DOHH2 (cell line): ENCODE measurements at regions not wholly inside any gene's neighbourhood (a gene's known extent, or its start where the extent isn't known, plus 50 kb on each side); places are given as distances from the start of the nearest gene placed in this dataset.

ENCODE experiments used
- H3F3A ChIP-seq: fragments of 200-600 bp; sonication (generic), shearing (Covaris generic); 2 replicates; pipeline ENCODE4 v1.6.0; 2016; ENCODE audit warnings: antibody characterized with exemption, mild to moderate bottlenecking; ENCODE audit not compliant: control insufficient read depth, insufficient read depth
- H3K27ac ChIP-seq: fragments of 200-600 bp; sonication (generic); 2 replicates; pipeline ENCODE4 v1.5.1; 2014; ENCODE audit warnings: low read depth, mild to moderate bottlenecking, low read length, moderate library complexity
- H3K27me3 ChIP-seq: fragments of 200-600 bp; sonication (generic); 2 replicates; pipeline ENCODE4 v1.6.1; 2014; ENCODE audit warnings: mild to moderate bottlenecking, low read length, mixed read lengths; ENCODE audit not compliant: control insufficient read depth
- H3K36me3 ChIP-seq: fragments of 200-600 bp; sonication (generic); 2 replicates; pipeline ENCODE4 v1.6.1; 2014; ENCODE audit warnings: mild to moderate bottlenecking, low read length, moderate library complexity, mixed read lengths; ENCODE audit not compliant: control insufficient read depth
- H3K4me1 ChIP-seq: fragments of 200-600 bp; sonication (generic); 2 replicates; pipeline ENCODE4 v1.6.1; 2014; ENCODE audit warnings: mild to moderate bottlenecking, low read length, mixed read lengths; ENCODE audit not compliant: control insufficient read depth
- H3K4me2 ChIP-seq: fragments of 200-600 bp; sonication (generic); 2 replicates; pipeline ENCODE4 v1.6.0; 2014; ENCODE audit warnings: mild to moderate bottlenecking, low read length, moderate library complexity
- H3K4me3 ChIP-seq: fragments of 200-600 bp; sonication (generic); 2 replicates; pipeline ENCODE4 v1.5.1; 2014; ENCODE audit warnings: mild to moderate bottlenecking, low read length, mixed read lengths
- H3K79me2 ChIP-seq: fragments of 200-600 bp; sonication (generic); 2 replicates; pipeline ENCODE4 v1.6.1; 2014; ENCODE audit warnings: mild to moderate bottlenecking, low read length, mixed read lengths; ENCODE audit not compliant: control insufficient read depth
- H3K9me2 ChIP-seq: fragments of 200-600 bp; sonication (generic); replicated peaks from 2 replicates; pipeline ENCODE4 v1.6.1; 2014; ENCODE audit warnings: mild to moderate bottlenecking, low read length, mixed read lengths; ENCODE audit not compliant: control insufficient read depth
- H3K9me3 ChIP-seq: fragments of 200-600 bp; sonication (generic); 2 replicates; pipeline ENCODE4 v1.6.1; 2014; ENCODE audit warnings: antibody characterized with exemption, low read length, mixed read lengths; ENCODE audit not compliant: control insufficient read depth, insufficient read depth
- H4K20me1 ChIP-seq: fragments of 200-600 bp; sonication (generic); 2 replicates; pipeline ENCODE4 v1.6.0; 2014; ENCODE audit warnings: low read depth, mild to moderate bottlenecking, antibody characterized with exemption, low read length, moderate library complexity; ENCODE audit not compliant: control insufficient read depth, insufficient read depth
- CTCF ChIP-seq: fragments of 200-600 bp; sonication (generic); IDR thresholded peaks from one replicate; pipeline ENCODE4 v1.5.1; 2014; ENCODE audit warnings: antibody characterized with exemption, mild to moderate bottlenecking, low read depth, low read length; ENCODE audit not compliant: poor library complexity, severe bottlenecking
- EZH2phosphoT487 ChIP-seq: fragments of 200-600 bp; sonication (generic); IDR thresholded peaks from 2 replicates; pipeline ENCODE4 v1.6.1; 2017; ENCODE audit warnings: borderline replicate concordance, mild to moderate bottlenecking, antibody characterized with exemption, low read length, moderate library complexity, mixed read lengths

GRCh38 chr3:24952388-24952787, 457.7 kb upstream of the THRB start:
- H3K36me3 ChIP-seq = no peaks in the 10 kb centered on the region
- TF ChIP-seq EZH2phosphoT487 (no peak), CTCF (no peak)
- no peak overlapping the region for H3K27ac ChIP-seq
- H4K20me1 ChIP-seq = no peaks in the 10 kb centered on the region
- no peaks in the 10 kb centered on the region for H3F3A ChIP-seq
- H3K4me1 ChIP-seq = no peaks in the 10 kb centered on the region
- no peaks in the 10 kb centered on the region for H3K9me2 ChIP-seq
- no peaks in the 10 kb centered on the region for H3K9me3 ChIP-seq
- H3K4me2 ChIP-seq = no peak overlapping the region
- H3K27me3 ChIP-seq = no peaks in the 10 kb centered on the region
- H3K79me2 ChIP-seq = no peaks in the 10 kb centered on the region
- no peak overlapping the region for H3K4me3 ChIP-seq

GRCh38 chr3:24953060-24953771, 458.6 kb upstream of the THRB start:
- Histone ChIP-seq H3K36me3 (no peaks in the 10 kb centered on the region), H3K79me2 (no peaks in the 10 kb centered on the region), H4K20me1 (no peaks in the 10 kb centered on the region), H3K9me3 (no peaks in the 10 kb centered on the region), H3K27me3 (no peaks in the 10 kb centered on the region), H3F3A (no peaks in the 10 kb centered on the region), H3K4me2 (no peak overlapping the region), H3K27ac (no peak overlapping the region), H3K9me2 (no peaks in the 10 kb centered on the region), H3K4me1 (no peaks in the 10 kb centered on the region), H3K4me3 (no peak overlapping the region)
- TF ChIP-seq EZH2phosphoT487 = no peak
- no peak for TF ChIP-seq CTCF

GRCh38 chr3:24956613-24957012, 462.0 kb upstream of the THRB start:
- Histone ChIP-seq H3K4me3 (no peak overlapping the region), H3K79me2 (no peaks in the 10 kb centered on the region), H3K27ac (no peak overlapping the region), H3K27me3 (no peaks in the 10 kb centered on the region), H3K9me3 (no peaks in the 10 kb centered on the region), H3F3A (no peaks in the 10 kb centered on the region), H3K4me1 (no peaks in the 10 kb centered on the region), H3K9me2 (no peaks in the 10 kb centered on the region), H3K36me3 (no peaks in the 10 kb centered on the region), H4K20me1 (no peaks in the 10 kb centered on the region), H3K4me2 (no peak overlapping the region)
- TF ChIP-seq CTCF = no peak
- TF ChIP-seq EZH2phosphoT487 = no peak
